ENCODE measurements at regions not wholly inside any gene's neighbourhood (a gene's known extent, or its start where the extent isn't known, plus 50 kb on each side); places are given as distances from the start of the nearest gene placed in this dataset.

DNA sequence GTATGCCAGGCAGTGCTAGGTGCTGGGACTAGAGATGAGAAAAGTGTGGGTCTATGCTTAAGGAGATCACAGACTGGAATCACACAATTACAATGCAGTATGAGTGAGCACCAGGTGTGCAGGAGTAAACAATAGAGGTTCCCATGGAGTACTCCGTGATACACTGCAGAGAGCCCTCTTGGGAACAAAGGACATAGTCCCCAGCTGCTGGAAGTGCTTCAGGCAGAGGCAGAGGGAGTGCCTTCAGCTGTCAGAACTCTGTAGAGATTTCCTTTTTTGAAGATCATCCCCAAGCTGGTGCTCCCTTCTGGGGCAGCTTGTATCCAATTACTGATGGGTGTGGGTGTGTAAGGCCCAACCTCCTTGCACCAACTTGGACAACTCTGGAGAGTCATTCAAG, 143.5 kb upstream of the PLET1 start:
- peak; percentile 83 for DNase-seq

DNA sequence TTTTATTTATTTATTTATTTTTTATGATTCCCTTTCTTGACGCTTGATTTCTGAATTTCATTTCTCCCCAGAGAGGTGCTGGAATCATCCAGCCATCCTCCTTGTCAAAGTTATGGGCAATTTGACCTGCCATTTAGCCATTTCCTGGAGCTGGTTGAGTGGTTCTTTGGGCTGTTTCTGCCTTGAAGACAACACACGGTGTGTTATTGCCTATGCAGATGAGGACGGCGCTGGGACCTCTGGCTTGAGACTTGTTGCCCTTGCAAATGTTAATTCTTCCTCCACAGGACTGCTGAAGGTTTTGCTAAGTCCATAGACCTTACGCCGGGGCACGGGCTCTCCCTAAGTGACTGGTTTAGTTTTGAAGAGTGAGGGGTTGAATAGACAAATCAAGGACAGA, 147.9 kb upstream of the PLET1 start:
- no peak for DNase-seq

DNA sequence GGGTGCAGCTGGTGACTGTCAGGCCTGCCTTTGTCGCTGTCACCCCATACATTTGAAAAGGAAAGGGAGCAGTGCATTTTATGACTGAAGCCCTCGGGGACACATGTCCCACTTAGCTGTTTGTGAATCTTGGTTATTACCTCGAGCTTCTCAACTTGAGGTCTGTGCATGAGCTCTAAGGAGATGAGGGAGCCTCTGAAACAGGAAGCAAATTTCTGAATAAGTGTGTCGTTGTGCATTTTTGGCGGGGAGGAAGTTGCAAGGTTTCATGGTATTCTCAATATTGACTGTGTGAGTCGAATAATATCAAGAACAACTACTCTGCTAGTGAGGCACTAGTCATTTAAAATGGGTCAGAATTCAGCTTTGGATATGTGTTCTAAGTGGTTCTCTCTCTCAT, 149.7 kb upstream of the PLET1 start:
- no peak for DNase-seq

DNA sequence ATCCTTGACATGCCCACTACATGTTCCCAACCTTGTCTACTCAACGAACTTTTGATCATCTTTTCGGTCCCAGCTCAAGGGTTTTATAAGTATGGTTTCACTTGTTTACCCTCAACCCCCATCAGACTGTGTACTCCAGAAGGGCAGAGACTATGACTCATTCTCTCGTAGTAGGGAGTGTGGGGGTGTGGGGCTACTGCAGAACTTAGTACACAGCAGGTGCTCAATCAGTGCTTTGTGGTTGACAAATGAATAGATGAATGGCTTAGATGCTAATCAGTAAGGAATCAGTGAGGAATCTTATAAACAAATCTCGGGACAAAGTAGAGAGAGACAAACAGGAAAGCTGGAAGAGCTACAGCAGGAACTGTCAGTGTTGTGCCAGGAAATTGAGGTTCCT, 151.7 kb upstream of the PLET1 start:
- DNase-seq, result no peak

DNA sequence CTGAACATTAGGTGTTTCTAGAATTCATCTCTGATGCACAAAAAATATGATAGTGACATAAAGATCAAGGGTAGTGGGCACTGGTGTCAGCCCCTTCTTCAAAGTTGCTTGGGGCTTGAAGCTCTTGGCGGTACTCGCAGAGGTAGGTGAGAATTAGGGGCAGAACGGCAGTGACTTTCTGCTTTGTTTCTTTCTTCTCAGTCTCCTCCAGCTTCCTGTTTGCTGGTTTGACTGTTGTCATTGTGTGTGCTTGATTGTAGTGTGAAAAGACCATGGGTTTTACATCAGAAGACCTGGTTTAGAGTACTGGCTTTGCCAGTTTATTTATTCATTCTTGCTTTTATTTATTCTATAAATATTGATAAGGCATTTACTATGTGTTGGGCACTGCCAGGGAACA, 156.7 kb upstream of the PLET1 start:
- DNase-seq, result no peak

DNA sequence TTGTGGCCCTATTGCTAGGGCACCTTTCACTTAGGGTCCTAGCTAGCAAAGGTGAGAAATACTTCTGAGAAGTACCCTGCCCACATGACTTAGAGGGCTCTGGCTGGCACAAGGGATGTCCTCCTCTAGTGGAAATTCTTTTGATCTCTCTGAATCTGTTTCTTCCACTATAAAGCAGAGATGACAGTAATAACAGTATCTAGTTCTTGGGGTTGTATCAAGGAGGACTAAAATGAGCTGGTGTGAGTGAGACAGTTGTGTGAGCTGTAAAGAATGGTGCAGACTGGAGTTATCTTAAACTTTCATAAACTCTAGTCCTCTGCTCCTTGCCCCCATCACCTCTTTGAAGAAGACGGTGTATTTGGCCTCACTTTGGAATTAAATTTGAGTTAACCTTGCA, 157.8 kb upstream of the PLET1 start:
- DNase-seq, result no peak

DNA sequence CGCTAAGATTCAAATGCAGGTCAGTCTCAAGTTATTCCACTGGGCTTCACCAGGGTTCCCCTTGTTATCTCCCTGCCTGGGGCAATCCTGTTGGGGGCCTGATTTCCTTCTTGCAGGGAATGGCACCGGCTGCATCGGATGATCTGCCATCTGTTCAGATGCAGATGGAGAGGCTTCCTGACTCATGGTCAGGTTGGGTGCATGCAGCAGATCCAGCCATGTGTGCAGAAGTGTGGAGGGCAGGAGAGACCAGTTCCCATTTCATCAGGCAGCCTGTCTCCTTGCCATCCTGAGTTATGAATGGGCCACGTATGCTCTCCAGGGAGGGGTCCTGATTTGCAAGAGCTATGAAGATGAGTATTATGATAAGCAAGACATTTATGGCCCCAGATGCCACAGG, 161.2 kb upstream of the PLET1 start:
- DNase-seq, result peak; percentile 94

DNA sequence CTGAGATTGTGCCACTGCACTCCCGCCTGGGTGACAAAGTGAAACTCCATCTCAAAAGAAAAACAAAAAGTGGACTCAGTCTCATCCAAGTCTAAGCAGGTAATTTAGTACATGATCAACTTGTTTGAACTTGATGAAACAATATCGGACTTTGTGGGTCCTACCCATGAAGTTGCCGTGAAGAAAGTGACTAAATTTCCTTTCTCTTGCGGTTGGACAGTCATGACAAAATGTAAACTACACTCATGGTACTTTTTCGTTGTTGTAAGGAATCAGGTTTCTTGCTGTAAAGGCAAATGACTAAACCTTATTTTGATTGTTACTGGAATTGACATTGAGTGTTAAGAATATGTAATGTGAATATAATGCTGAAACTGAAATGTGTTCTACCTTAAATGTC, 164.5 kb upstream of the PLET1 start:
- no peak for DNase-seq

DNA sequence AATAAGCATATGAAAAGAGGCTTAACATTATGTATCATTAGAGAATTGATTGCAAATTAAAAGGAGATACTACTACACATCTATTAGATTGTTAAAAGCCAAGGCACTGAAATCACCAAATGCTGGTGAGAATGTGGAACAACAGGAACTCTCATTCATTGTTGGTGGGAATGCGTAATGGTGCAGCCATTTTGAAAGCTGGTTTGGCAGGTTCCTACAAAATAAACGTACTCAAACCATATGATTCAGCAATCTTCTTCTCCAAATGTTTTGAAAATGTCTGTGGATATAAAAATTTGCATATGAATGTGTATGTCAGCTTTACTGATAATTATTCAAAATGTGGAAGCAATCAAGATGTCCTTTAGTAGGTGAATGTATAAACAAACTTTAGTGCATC, 176.4 kb upstream of the PLET1 start:
- DNase-seq, result no peak

DNA sequence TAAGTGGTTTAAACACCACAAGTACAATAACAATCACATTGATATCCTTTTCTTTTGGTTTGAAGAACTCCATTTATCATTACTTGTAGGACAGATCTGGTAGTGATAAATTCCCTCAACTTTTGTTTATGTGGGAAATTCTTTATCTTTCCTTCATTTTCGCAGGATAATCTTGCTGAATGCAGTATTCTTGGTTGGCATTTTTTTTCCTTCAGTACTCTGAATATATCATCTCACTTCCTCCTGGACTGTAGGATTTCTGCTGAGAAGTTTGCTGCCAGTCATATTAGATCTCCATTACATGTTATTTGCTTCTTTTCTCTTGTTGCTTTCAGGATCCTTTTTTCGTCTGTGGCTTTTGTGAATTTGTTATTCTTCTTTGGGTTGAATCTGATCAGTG, 179.0 kb upstream of the PLET1 start:
- DNase-seq, result no peak

DNA sequence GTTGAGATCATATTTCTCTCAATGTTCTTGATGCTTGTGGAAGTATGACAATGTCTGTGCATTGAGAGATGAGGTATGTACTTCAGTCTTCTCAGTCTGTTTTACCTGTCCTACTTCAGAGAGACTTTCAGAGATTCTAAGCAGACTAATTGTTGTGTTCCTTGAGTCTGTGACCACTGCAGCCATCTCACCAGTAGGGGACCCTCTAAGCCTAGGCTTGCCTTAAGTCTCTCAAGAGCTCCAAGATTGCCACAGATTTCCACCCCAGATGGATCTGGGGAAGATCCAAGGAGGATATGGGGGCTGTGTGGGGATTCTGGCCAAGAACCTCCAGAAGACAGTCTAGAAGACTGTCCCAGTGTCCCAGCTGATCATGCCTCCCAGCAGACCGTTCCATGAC, 179.9 kb upstream of the PLET1 start:
- DNase-seq, result no peak

DNA sequence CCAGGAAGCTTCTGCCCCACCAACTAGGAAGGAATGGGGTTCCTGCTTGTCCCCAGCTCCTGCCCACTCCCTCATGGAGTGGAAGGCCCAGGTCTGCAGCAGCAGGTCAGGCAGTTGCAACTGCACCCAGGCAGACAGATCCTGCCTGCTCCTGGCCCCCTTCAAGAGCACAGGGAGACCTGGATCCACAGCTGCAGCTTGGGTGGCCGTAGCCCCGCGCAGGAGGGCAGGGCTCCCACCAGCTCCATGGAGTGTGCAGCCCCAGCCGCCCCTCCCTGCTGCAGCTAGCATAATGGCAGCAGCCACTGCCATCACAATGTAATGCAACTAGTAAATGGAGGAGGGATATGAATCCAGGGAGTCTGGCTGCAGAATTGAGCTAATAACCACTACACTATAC, 187.5 kb upstream of the PLET1 start:
- DNase-seq, result no peak

DNA sequence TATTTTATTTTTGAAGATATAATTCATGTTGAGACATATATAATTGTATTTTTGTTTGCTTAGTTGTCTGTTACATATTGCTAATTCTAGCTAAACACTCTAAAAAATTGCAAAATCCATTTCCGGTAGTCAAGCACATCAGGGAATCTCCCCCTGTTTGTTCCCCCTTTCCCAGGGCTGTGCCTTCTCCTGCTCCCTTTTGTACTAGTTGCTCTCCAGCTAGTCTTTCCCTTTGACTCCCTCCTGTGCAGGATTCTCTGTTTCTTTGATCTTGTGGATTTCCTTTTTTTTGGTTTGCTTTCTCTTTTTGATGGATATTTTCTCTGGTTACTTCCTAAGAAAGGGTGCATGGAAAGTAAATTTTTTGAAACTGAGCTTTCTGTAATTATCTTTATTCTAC, 188.1 kb upstream of the PLET1 start:
- DNase-seq, result no peak

DNA sequence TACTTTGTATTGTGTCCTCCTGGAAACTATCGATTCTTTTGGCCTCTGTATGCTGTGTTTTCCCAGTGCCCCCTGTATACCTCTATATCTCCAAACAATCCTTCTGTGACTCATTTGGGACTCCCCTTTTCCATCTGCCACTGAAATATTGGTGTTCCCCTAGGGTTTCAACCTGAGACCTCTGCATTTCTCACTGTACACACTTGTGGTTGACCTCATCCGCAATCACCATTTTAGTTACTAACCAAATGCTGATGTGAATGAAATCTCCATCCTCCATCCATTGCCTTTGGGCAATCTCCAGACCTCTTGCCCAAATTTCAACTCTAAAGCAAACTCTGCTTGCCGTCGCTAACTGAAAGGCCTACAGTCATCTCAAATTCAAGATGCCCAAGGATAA, 190.6 kb upstream of the PLET1 start:
- DNase-seq, result no peak

DNA sequence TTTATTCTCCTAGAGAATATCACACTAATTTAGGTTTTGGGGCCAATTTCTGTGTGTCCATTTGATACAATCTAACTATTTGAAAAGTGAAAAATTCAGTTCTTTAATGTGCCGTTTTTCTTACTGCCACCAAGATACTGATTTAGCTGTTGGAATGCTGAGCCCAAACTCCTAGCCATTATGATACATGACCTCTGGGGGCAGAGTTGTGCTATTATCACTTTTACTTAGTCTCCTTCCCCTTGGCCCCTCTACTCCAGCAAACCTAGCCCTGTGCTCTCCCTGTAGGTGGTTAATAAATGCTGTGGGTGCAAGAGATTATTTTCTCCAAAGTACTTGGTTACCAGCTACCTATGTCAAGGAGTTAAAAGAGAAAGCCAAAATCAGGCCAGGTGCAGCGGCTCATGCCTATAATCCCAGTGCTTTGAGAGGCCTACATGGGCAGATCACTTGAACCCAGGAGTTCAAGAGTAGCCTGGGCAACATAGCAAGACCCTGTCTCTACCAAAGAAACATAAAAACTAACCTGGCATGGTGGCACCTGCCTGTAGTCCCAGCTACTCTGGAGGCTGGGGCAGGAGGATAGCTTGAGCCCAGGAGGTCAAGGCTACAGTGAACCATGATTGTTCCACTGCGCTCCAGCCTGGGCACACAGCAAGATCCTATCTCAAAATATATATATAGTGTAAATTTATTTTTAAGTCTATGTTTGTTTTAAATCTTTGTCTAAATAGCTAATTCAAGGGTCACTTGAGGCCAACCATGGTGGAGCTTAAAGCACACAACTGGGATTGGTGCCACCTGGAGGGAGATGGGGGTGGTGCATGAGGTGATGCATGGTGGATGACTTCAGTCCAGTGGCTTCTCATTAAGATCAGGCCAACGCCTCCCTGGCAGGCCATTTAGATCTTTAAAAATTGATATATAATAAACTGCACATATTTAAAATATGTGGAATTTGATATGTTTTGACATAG, 193.2 kb upstream of the PLET1 start:
- DNase-seq, result peak; percentile 8

DNA sequence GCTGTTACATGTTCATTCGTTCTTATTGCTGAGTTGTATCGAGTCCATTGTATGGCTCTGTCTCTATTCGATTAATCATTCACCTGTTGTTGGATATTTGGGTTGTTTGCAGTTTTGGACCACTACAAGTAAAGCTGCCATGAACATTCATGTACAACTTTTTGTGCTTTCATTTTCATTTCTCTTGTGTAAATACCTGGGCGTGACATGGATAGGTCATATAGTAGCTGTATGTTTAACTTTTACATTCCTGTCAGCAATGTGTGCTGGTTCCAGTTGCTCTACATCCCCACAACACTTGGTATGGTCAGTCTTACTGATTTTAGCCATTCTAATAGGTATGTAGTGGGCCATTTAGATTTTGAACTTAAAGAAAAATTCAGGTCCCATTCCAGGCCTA, 194.2 kb upstream of the PLET1 start:
- DNase-seq, result no peak

DNA sequence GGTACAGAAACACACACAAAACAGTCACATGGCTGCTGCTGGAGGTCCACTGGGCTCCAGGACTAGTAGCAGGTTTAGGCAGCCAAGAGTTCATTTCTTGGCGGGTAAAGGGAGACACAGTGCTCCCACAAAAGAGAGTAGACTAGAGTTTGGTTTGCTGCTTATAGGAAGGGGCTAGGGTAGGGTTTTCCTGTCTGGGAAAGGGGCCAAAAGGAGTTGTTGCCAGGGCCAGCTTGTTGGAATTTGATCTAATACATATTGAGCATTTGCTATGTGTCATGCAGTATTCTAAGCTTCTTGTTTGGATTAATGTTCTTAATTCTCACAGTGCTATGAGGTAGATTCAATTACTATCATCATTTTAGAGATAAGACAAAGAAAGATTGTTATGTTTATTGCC, 195.1 kb upstream of the PLET1 start:
- no peak for DNase-seq

DNA sequence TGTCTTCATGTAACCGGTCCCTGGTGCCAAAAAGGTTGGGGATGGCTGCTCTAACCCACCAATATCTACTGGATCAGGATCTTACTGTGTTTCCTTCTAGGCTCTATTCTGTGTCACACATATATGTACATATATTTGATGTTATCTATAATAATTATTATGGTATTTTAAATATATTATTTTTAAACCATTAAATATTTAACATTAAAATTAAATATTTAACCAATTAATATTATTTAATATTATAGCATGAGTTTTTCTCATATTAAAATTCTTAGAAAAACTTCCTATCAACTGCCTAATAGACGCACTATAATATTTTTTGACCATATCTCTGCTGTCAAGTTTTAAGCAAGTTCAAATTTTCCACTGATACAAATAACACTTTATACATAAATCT, 196.9 kb upstream of the PLET1 start:
- DNase-seq, result no peak

DNA sequence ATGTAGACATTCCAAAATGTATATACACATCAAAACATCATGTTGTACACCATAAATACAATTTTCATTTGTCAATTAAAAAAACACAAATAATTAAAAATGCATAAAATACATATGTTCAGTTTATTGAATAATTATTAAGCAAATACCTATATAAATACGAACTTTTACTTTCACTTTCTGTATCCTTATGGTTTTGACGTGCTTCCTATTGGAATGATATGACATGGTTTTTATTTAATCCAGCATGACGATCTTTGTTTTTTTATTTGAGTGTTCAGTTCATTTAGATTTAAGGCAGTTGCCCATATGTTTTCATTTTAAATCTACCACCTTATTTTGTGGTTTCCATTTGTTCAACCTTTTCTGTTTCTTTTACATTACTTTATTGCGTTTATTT, 198.3 kb upstream of the PLET1 start:
- no peak for DNase-seq

DNA sequence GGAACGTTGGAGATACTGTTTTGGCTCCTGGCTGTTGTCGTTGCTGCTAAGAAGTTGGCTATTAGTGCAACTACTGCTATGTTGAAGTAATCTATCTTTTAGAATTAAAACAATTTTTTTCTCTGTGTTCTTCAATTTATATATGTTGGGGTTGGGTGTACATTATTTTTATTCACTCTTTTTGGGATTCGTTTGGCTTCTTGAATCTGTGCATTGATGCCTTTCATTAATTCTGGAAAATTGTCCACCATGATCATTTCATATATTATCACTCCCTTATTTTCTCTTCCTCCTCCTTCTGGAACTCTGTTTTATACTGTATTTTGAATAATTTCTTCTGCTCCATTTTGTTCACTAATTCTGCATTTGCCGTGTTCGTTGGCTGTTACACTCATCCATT, 199.5 kb upstream of the PLET1 start:
- no peak for DNase-seq

DNA sequence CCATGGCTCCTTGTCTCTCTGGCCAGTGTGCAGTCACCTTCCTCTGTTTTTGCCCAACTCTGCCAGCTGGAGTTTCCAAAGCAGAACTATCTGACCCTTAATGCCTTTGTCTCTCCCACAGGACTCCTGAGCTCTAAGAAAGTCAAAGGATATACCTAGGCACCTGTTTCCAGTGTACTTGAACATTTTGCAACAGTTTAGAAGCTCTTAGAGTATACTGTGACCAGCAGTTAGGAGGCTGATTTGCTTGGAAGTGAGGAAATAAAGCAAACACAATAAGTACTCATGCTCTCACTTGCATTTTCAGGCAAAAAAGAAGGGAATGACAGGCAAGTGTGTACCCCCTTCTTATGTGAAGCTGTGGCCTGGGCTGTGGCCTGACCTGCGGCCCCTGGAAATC, 204.3 kb upstream of the PLET1 start:
- DNase-seq, result no peak

DNA sequence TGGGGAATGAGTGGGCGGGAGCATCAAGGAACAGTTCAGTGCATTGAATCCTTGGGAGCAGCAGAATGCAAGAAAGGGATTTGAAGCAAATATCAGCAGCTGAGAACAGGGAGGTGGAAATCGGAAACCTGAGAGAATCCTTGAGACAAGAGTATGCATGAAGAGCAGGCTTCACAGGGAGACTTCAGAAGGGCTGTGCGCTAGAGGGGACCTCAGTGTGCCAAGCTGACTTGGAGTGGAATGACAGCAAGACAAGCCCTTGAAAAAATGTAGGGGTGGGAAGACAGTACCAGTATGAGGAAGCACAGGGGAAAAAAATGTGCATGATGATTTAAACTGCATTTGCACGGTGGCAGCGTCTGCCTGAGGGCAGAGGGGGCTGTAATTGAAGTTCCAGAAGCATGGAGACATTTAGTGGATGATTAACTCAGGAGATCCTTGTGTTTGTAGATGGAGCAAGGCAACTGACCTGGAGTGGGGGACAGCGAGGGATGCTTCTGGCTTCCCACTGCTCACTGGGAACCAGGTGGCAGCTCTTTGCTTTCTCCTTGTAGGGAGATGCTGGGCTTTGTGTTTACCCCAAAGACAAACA, 204.9 kb upstream of the PLET1 start:
- DNase-seq, result no peak

DNA sequence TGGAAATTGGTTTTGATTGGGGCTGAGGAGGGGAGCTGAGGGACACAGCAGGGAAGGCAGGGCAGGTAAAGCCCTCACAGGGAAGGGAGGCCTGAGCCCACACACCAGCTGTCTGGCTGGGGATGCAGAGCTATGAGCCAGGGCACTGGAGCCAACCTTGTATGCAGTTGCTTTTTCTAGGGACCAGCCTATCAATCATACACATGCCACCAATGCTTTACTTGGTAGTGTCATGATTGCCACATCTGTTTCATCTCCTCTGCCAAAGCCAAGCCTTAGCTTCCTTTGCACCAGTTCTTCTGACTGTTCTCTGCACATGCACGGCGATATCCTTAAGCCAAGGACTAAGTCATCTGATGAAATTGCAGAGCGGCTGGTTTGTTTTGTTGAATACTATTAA, 207.1 kb upstream of the PLET1 start:
- DNase-seq, result no peak

DNA sequence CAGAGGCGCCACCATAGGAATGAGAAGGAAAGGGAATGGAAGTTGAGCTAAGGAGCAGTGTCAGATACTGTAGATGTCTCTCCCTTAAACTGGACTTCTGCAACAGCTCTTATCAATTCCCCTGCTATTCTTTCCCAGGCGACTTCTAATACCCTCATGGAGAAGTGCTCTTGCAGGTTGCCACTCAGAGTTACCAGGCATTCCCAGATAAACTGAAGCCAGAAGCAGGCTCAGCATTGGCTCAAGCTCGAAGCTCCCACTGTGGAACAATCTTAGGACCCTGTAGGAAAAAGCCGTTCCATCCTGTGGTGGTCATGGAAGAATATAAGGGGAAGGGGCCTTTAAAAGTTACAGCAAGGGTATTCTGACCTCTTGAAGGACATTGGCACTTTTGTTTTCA, 208.7 kb upstream of the PLET1 start:
- DNase-seq, result no peak

DNA sequence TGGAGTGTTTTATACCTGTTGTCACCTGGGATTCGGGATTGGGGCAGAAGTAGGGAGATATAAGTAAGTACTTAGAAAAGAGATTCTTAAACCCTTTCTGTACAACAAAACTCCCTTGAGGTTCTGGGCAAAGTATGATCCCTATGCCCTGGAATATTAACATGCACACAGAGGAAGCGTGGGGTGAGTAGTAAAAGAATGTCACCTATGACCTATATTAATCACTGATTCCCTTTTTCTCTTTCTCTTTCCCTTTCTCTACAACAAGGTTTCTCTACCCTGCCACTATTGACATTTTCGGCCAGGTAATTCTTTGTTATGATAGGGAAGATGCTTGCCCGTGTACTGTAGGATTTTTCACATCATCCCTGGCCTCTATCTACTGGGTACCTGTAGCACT, 209.7 kb upstream of the PLET1 start:
- no peak for DNase-seq

Data from NCI-H2171 treated with DMSO at 0.1 percent for 48 hours (cell line).